ENCODE measurements at regions not wholly inside any gene's neighbourhood (a gene's known extent, or its start where the extent isn't known, plus 50 kb on each side); places are given as distances from the start of the nearest gene placed in this dataset.

DNA sequence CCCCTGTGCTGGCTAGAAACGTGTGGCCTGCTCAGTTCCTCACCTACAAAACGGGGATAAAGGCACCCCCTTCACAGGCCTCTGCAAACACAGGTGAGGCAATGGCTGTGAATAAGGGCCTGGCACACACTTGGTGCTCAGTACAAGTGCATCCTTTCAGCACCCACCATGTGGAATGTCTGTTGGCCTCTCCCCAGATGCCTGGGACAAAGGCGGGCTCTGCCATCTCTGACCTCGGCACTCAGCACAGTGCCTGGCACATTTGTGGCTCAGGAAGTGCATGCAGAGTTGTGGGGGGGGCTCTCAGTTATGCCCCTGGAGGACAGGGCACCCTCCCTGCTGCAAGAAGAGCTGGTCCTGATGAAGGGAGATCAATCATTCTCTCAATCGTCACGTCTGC, 224.6 kb upstream of the RAB6C start:
- H3K4me3 ChIP-seq (ENCODE audit: severe bottlenecking) = no peak overlapping the region
- H3K4me1 ChIP-seq (ENCODE audit: insufficient read depth, poor library complexity, severe bottlenecking) = no peaks in the 10 kb centered on the region
- H3K9me3 ChIP-seq (ENCODE audit: severe bottlenecking) = no peaks in the 10 kb centered on the region
- TF ChIP-seq, protein P1, sequence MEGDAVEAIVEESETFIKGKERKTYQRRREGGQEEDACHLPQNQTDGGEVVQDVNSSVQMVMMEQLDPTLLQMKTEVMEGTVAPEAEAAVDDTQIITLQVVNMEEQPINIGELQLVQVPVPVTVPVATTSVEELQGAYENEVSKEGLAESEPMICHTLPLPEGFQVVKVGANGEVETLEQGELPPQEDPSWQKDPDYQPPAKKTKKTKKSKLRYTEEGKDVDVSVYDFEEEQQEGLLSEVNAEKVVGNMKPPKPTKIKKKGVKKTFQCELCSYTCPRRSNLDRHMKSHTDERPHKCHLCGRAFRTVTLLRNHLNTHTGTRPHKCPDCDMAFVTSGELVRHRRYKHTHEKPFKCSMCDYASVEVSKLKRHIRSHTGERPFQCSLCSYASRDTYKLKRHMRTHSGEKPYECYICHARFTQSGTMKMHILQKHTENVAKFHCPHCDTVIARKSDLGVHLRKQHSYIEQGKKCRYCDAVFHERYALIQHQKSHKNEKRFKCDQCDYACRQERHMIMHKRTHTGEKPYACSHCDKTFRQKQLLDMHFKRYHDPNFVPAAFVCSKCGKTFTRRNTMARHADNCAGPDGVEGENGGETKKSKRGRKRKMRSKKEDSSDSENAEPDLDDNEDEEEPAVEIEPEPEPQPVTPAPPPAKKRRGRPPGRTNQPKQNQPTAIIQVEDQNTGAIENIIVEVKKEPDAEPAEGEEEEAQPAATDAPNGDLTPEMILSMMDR (IDR thresholded peaks at IDR 0.05; ENCODE audit: poor library complexity, severe bottlenecking) = no peak
- no peak overlapping the region for H3K27ac ChIP-seq (ENCODE audit: poor library complexity, severe bottlenecking)
- no peak for ATAC-seq (ENCODE audit: low read depth)
- no peak for DNase-seq (ENCODE audit: low spot score)
- H3K36me3 ChIP-seq (ENCODE audit: low read depth) = no peaks in the 10 kb centered on the region
- H3K27me3 ChIP-seq (ENCODE audit: insufficient read depth, poor library complexity, severe bottlenecking) = no peaks in the 10 kb centered on the region

DNA sequence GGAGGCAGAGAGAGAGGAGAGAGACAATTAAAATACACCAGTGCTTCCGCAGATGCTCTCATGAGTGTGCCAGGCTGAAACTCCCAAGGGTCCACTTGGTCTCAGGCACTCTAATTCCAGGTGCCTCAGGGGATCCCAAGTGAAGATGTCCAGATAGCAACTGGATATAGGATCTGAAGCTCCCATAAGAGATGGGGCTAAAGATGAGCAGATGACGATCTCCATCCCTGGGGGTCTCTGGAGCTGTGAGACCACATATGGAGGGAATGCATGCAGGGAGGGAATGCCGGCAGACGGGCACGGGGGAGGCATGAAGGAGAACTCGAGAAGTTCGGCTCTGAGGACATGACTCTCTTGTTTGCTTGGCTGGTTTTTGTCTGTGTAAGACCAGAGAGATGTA, 223.7 kb upstream of the RAB6C start:
- ATAC-seq (ENCODE audit: low read depth) = no peak
- H3K4me1 ChIP-seq (ENCODE audit: insufficient read depth, poor library complexity, severe bottlenecking) = no peaks in the 10 kb centered on the region
- no peak for DNase-seq (ENCODE audit: low spot score)
- no peaks in the 10 kb centered on the region for H3K9me3 ChIP-seq (ENCODE audit: severe bottlenecking)
- no peaks in the 10 kb centered on the region for H3K36me3 ChIP-seq (ENCODE audit: low read depth)
- TF ChIP-seq, protein P1 (IDR thresholded peaks at IDR 0.05; ENCODE audit: poor library complexity, severe bottlenecking) = no peak
- no peak overlapping the region for H3K4me3 ChIP-seq (ENCODE audit: severe bottlenecking)
- H3K27ac ChIP-seq (ENCODE audit: poor library complexity, severe bottlenecking) = no peak overlapping the region
- no peaks in the 10 kb centered on the region for H3K27me3 ChIP-seq (ENCODE audit: insufficient read depth, poor library complexity, severe bottlenecking)

DNA sequence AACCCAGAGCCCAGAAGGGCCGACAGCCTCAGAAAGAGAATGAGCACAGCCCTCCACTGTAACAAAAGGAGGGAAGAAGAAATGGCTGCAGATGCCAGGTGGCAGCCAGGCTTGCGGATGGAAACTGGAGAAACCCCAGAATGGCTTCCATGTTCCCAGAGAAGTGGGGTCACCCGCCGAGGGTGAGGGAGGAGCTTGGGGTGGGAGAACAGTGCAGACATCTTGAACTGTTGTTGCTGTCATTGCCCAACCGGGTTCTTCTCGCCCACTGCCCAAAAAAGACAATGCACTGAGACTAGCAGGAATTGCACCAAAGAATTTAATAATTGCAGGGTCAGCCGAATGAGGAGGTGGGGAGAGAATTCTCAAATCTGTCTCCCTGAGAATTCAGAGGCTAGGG, 223.2 kb upstream of the RAB6C start:
- no peak for DNase-seq (ENCODE audit: low spot score)
- Histone ChIP-seq H3K4me3 (ENCODE audit: severe bottlenecking) (no peak overlapping the region), H3K36me3 (ENCODE audit: low read depth) (no peaks in the 10 kb centered on the region), H3K27ac (ENCODE audit: poor library complexity, severe bottlenecking) (no peak overlapping the region), H3K9me3 (ENCODE audit: severe bottlenecking) (no peaks in the 10 kb centered on the region), H3K27me3 (ENCODE audit: insufficient read depth, poor library complexity, severe bottlenecking) (no peaks in the 10 kb centered on the region), H3K4me1 (ENCODE audit: insufficient read depth, poor library complexity, severe bottlenecking) (no peaks in the 10 kb centered on the region)
- no peak for ATAC-seq (ENCODE audit: low read depth)
- TF ChIP-seq, protein P1 (IDR thresholded peaks at IDR 0.05; ENCODE audit: poor library complexity, severe bottlenecking) = no peak

DNA sequence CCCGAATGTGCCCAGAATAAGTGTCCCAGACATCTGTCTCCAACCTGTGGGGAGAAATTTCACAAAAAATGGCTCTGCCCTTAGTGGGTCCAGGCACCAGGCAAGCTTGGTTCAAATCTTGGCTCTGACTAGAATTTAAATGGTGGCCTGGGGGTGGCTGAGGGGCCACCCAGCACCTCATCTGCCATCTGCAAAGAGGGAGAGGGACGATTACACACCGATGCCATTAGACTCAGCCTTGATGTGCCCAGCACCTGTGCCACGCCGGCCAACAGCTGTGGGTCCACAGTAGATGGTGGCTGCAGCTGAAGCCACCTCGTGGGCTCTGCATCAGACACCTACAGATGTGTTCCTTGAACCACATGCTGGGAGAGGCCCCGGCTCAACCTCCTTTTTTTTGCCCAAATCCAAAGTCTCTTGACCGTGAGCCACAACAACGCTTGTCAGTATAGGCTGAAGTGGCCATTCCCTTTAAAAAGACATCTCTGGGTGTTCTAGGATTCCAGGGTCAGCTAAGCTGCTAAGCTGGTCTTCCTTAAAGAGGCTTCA, 222.0 kb upstream of the RAB6C start:
- no peak for ATAC-seq (ENCODE audit: low read depth)
- TF ChIP-seq, protein P1 (IDR thresholded peaks at IDR 0.05; ENCODE audit: poor library complexity, severe bottlenecking) = no peak
- H3K27ac ChIP-seq (ENCODE audit: poor library complexity, severe bottlenecking) = no peak overlapping the region
- no peaks in the 10 kb centered on the region for H3K9me3 ChIP-seq (ENCODE audit: severe bottlenecking)
- no peaks in the 10 kb centered on the region for H3K27me3 ChIP-seq (ENCODE audit: insufficient read depth, poor library complexity, severe bottlenecking)
- no peak for DNase-seq (ENCODE audit: low spot score)
- no peaks in the 10 kb centered on the region for H3K4me1 ChIP-seq (ENCODE audit: insufficient read depth, poor library complexity, severe bottlenecking)
- no peak overlapping the region for H3K4me3 ChIP-seq (ENCODE audit: severe bottlenecking)
- H3K36me3 ChIP-seq (ENCODE audit: low read depth) = no peaks in the 10 kb centered on the region

DNA sequence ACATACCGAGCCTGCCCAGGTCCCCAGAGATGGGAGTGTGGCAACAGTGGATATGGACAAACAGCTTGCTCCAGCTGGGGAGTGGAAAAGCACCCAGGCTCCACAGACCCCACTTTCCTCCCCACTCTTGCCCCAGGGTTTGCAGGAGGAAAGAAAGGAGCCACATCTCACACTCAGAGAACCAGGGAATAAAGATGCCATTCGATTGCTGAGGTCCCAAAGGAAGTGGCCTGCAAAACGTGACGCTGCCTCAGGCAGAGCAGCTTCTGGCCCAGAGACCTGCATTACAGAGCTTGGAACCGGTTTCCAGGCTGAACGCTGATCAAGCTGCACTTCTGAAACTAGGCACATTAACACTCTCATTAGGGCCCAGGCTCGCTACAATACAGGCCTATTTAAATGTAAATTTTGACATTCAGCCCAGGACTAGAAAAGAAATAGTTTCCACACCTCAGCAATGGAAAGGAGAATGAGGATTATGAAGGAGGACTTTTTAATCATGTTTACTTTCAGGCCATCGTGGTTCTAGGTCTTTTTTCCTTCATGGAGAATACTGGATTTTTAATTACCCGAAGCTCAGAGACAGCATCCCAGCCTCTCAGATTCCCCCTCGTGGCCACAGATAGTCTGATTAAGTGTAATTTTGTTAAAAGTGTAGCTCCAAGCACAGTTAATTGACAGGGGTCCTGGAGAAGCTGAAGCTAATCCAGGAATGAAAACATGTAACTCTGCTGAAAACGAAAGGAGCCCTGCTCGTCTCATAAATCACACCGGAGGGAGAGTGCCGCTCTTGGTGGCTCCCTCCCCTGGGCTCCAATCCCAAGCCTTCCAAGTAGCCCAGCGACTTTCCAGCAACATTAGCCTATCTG, 221.3 kb upstream of the RAB6C start:
- TF ChIP-seq, protein P1 (IDR thresholded peaks at IDR 0.05; ENCODE audit: poor library complexity, severe bottlenecking) = no peak
- Histone ChIP-seq H3K36me3 (ENCODE audit: low read depth) (no peaks in the 10 kb centered on the region), H3K27me3 (ENCODE audit: insufficient read depth, poor library complexity, severe bottlenecking) (no peaks in the 10 kb centered on the region), H3K4me3 (ENCODE audit: severe bottlenecking) (no peak overlapping the region), H3K4me1 (ENCODE audit: insufficient read depth, poor library complexity, severe bottlenecking) (no peaks in the 10 kb centered on the region), H3K9me3 (ENCODE audit: severe bottlenecking) (no peaks in the 10 kb centered on the region), H3K27ac (ENCODE audit: poor library complexity, severe bottlenecking) (no peak overlapping the region)
- ATAC-seq (ENCODE audit: low read depth) (0 out of 3 replicates have a peak, but pooled peaks have one; percentile 22), DNase-seq (ENCODE audit: low spot score) (no peak)
